ENCODE measurements at regions not wholly inside any gene's neighbourhood (a gene's known extent, or its start where the extent isn't known, plus 50 kb on each side); places are given as distances from the start of the nearest gene placed in this dataset.

GRCh38 chr3:106232956-106233355 is 364.1 kb upstream of the CBLB start:
- Histone ChIP-seq H3K4me3 (ENCODE audit: low read length in 2 of 2) (no peak overlapping the region), H3K23ac (ENCODE audit: low read depth, low read length, poor library complexity) (no peak overlapping the region)

GRCh38 chr3:106239195-106239697 is 370.4 kb upstream of the CBLB start:
- Histone ChIP-seq H3K4me2 (ENCODE audit: insufficient read depth, low read length, poor library complexity, severe bottlenecking) (no peak overlapping the region), H4K8ac (ENCODE audit: low read depth, low read length) (no peak overlapping the region), H2AK5ac (ENCODE audit: low read depth, low read length) (no peak overlapping the region), H2BK120ac (ENCODE audit: low read depth, low read length) (no peak overlapping the region), H3K23ac (ENCODE audit: low read depth, low read length, poor library complexity) (no peak overlapping the region), H3K9me3 (replicated peaks in 1 of 2; ENCODE audit: control insufficient read depth in 2 of 2, insufficient read depth in 1 of 2, low read depth in 1 of 2, low read length in 2 of 2) (peaks cover 0 to 3% of the 10 kb centered on the region in 2 donors), H3K4me1 (ENCODE audit: control insufficient read depth in 2 of 2, insufficient read depth in 1 of 2, low read depth in 1 of 2, low read length in 2 of 2) (peaks cover 1 to 5% of the 10 kb centered on the region in 2 donors), H3K4ac (ENCODE audit: low read length) (no peak overlapping the region), H3K27ac (replicated peaks; ENCODE audit: low read length) (no peak overlapping the region), H3K79me1 (ENCODE audit: low read depth, low read length) (no peaks in the 10 kb centered on the region), H4K91ac (ENCODE audit: low read depth, low read length, poor library complexity) (no peak overlapping the region), H3K9ac (ENCODE audit: low read depth, low read length, poor library complexity) (no peak overlapping the region), H3K36me3 (replicated peaks in 1 of 2; ENCODE audit: control insufficient read depth in 2 of 2, insufficient read depth in 2 of 2, low read length in 2 of 2) (no peaks in the 10 kb centered on the region), H2BK12ac (ENCODE audit: low read length) (no peak overlapping the region), H3K14ac (ENCODE audit: low read length) (no peak overlapping the region), H3K4me3 (ENCODE audit: low read length in 2 of 2) (no peak overlapping the region), H2AFZ (ENCODE audit: low read length) (no peak overlapping the region), H2BK15ac (ENCODE audit: low read length) (no peak overlapping the region), H2BK5ac (ENCODE audit: low read length) (no peak overlapping the region), H3K18ac (ENCODE audit: low read length) (no peak overlapping the region), H3K27me3 (ENCODE audit: control insufficient read depth in 3 of 3, insufficient read depth in 3 of 3, low read depth in 1 of 3, low read length in 3 of 3) (no peaks in the 10 kb centered on the region)
- WGBS, 2 donors (ENCODE audit: extremely low coverage in 2 of 2, insufficient read length in 2 of 2, insufficient replicate concordance in 1 of 2), result no CpG with 5 or more reads among the region's 2 CpGs
- no peak for DNase-seq (ENCODE audit: low spot score)

More at GRCh38 chr3:106232956-106233355, 364.1 kb upstream of the CBLB start:
- no peak overlapping the region for H3K14ac ChIP-seq (ENCODE audit: low read length)
- no peak overlapping the region for H2AFZ ChIP-seq (ENCODE audit: low read length)
- no peak overlapping the region for H4K8ac ChIP-seq (ENCODE audit: low read depth, low read length)
- H3K36me3 ChIP-seq (replicated peaks in 1 of 2; ENCODE audit: control insufficient read depth in 2 of 2, insufficient read depth in 2 of 2, low read length in 2 of 2), result no peaks in the 10 kb centered on the region
- no peak overlapping the region for H2AK5ac ChIP-seq (ENCODE audit: low read depth, low read length)
- H4K91ac ChIP-seq (ENCODE audit: low read depth, low read length, poor library complexity), result no peak overlapping the region
- H3K9ac ChIP-seq (ENCODE audit: low read depth, low read length, poor library complexity), result no peak overlapping the region
- H3K27ac ChIP-seq (replicated peaks; ENCODE audit: low read length), result no peak overlapping the region
- no peak overlapping the region for H3K4me2 ChIP-seq (ENCODE audit: insufficient read depth, low read length, poor library complexity, severe bottlenecking)
- H3K4me1 ChIP-seq (ENCODE audit: control insufficient read depth in 2 of 2, insufficient read depth in 1 of 2, low read depth in 1 of 2, low read length in 2 of 2), result no peaks in the 10 kb centered on the region
- no peak overlapping the region for H3K18ac ChIP-seq (ENCODE audit: low read length)
- no peak for DNase-seq (ENCODE audit: low spot score)
- H3K9me3 ChIP-seq (replicated peaks in 1 of 2; ENCODE audit: control insufficient read depth in 2 of 2, insufficient read depth in 1 of 2, low read depth in 1 of 2, low read length in 2 of 2), result peaks cover 0 to 3% of the 10 kb centered on the region in 2 donors
- no peak overlapping the region for H3K4ac ChIP-seq (ENCODE audit: low read length)
- no peaks in the 10 kb centered on the region for H3K79me1 ChIP-seq (ENCODE audit: low read depth, low read length)
- H2BK15ac ChIP-seq (ENCODE audit: low read length), result no peak overlapping the region
- no peaks in the 10 kb centered on the region for H3K27me3 ChIP-seq (ENCODE audit: control insufficient read depth in 3 of 3, insufficient read depth in 3 of 3, low read depth in 1 of 3, low read length in 3 of 3)
- H2BK12ac ChIP-seq (ENCODE audit: low read length), result no peak overlapping the region
- H2BK120ac ChIP-seq (ENCODE audit: low read depth, low read length), result no peak overlapping the region
- H2BK5ac ChIP-seq (ENCODE audit: low read length), result no peak overlapping the region

- H3K18ac ChIP-seq (ENCODE audit: low read length), result no peak overlapping the region
- no peak overlapping the region for H3K27ac ChIP-seq (replicated peaks; ENCODE audit: low read length)
- no peak overlapping the region for H2AK5ac ChIP-seq (ENCODE audit: low read depth, low read length)
- no peak overlapping the region for H4K91ac ChIP-seq (ENCODE audit: low read depth, low read length, poor library complexity)
- H3K79me1 ChIP-seq (ENCODE audit: low read depth, low read length), result no peaks in the 10 kb centered on the region
- H3K23ac ChIP-seq (ENCODE audit: low read depth, low read length, poor library complexity), result no peak overlapping the region
- no peak overlapping the region for H4K8ac ChIP-seq (ENCODE audit: low read depth, low read length)
- H3K4me1 ChIP-seq (ENCODE audit: control insufficient read depth in 2 of 2, insufficient read depth in 1 of 2, low read depth in 1 of 2, low read length in 2 of 2), result peaks cover 5 to 16% of the 10 kb centered on the region in 2 donors
- no peak for DNase-seq (ENCODE audit: low spot score)
- H2BK120ac ChIP-seq (ENCODE audit: low read depth, low read length), result no peak overlapping the region
- no peak overlapping the region for H3K9ac ChIP-seq (ENCODE audit: low read depth, low read length, poor library complexity)
- no peak overlapping the region for H3K4me3 ChIP-seq (ENCODE audit: low read length in 2 of 2)
- no peak overlapping the region for H2BK12ac ChIP-seq (ENCODE audit: low read length)
- H2BK15ac ChIP-seq (ENCODE audit: low read length), result no peak overlapping the region
- H2AFZ ChIP-seq (ENCODE audit: low read length), result no peak overlapping the region
- peaks cover 0 to 3% of the 10 kb centered on the region in 2 donors for H3K9me3 ChIP-seq (replicated peaks in 1 of 2; ENCODE audit: control insufficient read depth in 2 of 2, insufficient read depth in 1 of 2, low read depth in 1 of 2, low read length in 2 of 2)
- no peak overlapping the region for H3K4ac ChIP-seq (ENCODE audit: low read length)
- H3K27me3 ChIP-seq (ENCODE audit: control insufficient read depth in 3 of 3, insufficient read depth in 3 of 3, low read depth in 1 of 3, low read length in 3 of 3), result no peaks in the 10 kb centered on the region
- no peak overlapping the region for H3K14ac ChIP-seq (ENCODE audit: low read length)
- no CpG with 5 or more reads among the region's 2 CpGs for WGBS, 2 donors (ENCODE audit: extremely low coverage in 2 of 2, insufficient read length in 2 of 2, insufficient replicate concordance in 1 of 2)
- H2BK5ac ChIP-seq (ENCODE audit: low read length), result no peak overlapping the region
- H3K36me3 ChIP-seq (replicated peaks in 1 of 2; ENCODE audit: control insufficient read depth in 2 of 2, insufficient read depth in 2 of 2, low read length in 2 of 2), result no peaks in the 10 kb centered on the region
- H3K4me2 ChIP-seq (ENCODE audit: insufficient read depth, low read length, poor library complexity, severe bottlenecking), result no peak overlapping the region
Measured at GRCh38 chr3:106241593-106241992, 372.8 kb upstream of the CBLB start.

- no CpG with 5 or more reads among the region's 3 CpGs for WGBS, 2 donors (ENCODE audit: extremely low coverage in 2 of 2, insufficient read length in 2 of 2, insufficient replicate concordance in 1 of 2)
Measured at GRCh38 chr3:106242781-106243180, 374.0 kb upstream of the CBLB start.

More at GRCh38 chr3:106242781-106243180, 374.0 kb upstream of the CBLB start:
- Histone ChIP-seq H2BK120ac (ENCODE audit: low read depth, low read length) (no peak overlapping the region), H3K27me3 (ENCODE audit: control insufficient read depth in 3 of 3, insufficient read depth in 3 of 3, low read depth in 1 of 3, low read length in 3 of 3) (no peaks in the 10 kb centered on the region), H4K91ac (ENCODE audit: low read depth, low read length, poor library complexity) (no peak overlapping the region), H3K9me3 (replicated peaks in 1 of 2; ENCODE audit: control insufficient read depth in 2 of 2, insufficient read depth in 1 of 2, low read depth in 1 of 2, low read length in 2 of 2) (no peaks in the 10 kb centered on the region), H3K36me3 (replicated peaks in 1 of 2; ENCODE audit: control insufficient read depth in 2 of 2, insufficient read depth in 2 of 2, low read length in 2 of 2) (no peaks in the 10 kb centered on the region), H3K4me3 (ENCODE audit: low read length in 2 of 2) (no peak overlapping the region), H3K4me2 (ENCODE audit: insufficient read depth, low read length, poor library complexity, severe bottlenecking) (no peak overlapping the region), H2BK12ac (ENCODE audit: low read length) (no peak overlapping the region), H2BK5ac (ENCODE audit: low read length) (no peak overlapping the region), H3K27ac (replicated peaks; ENCODE audit: low read length) (no peak overlapping the region), H3K14ac (ENCODE audit: low read length) (no peak overlapping the region), H3K4me1 (ENCODE audit: control insufficient read depth in 2 of 2, insufficient read depth in 1 of 2, low read depth in 1 of 2, low read length in 2 of 2) (peaks cover 5 to 16% of the 10 kb centered on the region in 2 donors), H3K79me1 (ENCODE audit: low read depth, low read length) (no peaks in the 10 kb centered on the region), H3K9ac (ENCODE audit: low read depth, low read length, poor library complexity) (no peak overlapping the region), H3K18ac (ENCODE audit: low read length) (no peak overlapping the region), H2BK15ac (ENCODE audit: low read length) (no peak overlapping the region), H2AFZ (ENCODE audit: low read length) (peak overlapping the region; percentile 54), H2AK5ac (ENCODE audit: low read depth, low read length) (no peak overlapping the region), H4K8ac (ENCODE audit: low read depth, low read length) (no peak overlapping the region), H3K4ac (ENCODE audit: low read length) (no peak overlapping the region), H3K23ac (ENCODE audit: low read depth, low read length, poor library complexity) (no peak overlapping the region)
- DNase-seq (ENCODE audit: low spot score), result no peak

Measured in neuronal stem cell (in vitro differentiated cells).